SK-N-SH (cell line): ENCODE measurements at regions not wholly inside any gene's neighbourhood (a gene's known extent, or its start where the extent isn't known, plus 50 kb on each side); places are given as distances from the start of the nearest gene placed in this dataset.

Experiments
- CTCF ChIA-PET: fragments of 300-600, 350-600 bp; formaldehyde crosslinking; extraction: SDS; loops from one replicate; lab custom pipeline; 2021; lab: Yijun Ruan, JAX
- POLR2A ChIA-PET: fragments of 350-600 bp; sonication (Branson Sonifier 250); formaldehyde crosslinking; extraction: SDS; loops from one replicate; lab custom pipeline; 2020; ENCODE audit warnings: antibody characterized with exemption, inconsistent platforms; lab: Yijun Ruan, JAX
- DNase-seq: peaks from one replicate; pipeline ENCODE4 v3.0.0; 2012
- H2AFZ ChIP-seq: fragments of 200-600 bp; sonication (generic); 2 replicates; pipeline ENCODE4 v1.8.1; 2016; ENCODE audit warnings: antibody characterized with exemption, mild to moderate bottlenecking, low read depth
- H3F3A ChIP-seq: fragments of 200-600 bp; sonication (generic); replicated peaks from 2 replicates; pipeline ENCODE3; 2016; ENCODE audit warnings: antibody characterized with exemption, mild to moderate bottlenecking; ENCODE audit not compliant: insufficient read depth
- H3K27ac ChIP-seq, 2 experiments: fragments of 200-500 bp in 1 of 2; fragments of 200-600 bp in 1 of 2; sonication (Bioruptor generic) in 1 of 2; sonication (generic), shearing (Covaris generic) in 1 of 2; 2 replicates each; pipeline versions ENCODE4 v1.5.1 to v1.6.1; 2014 to 2016; ENCODE audit warnings: low read depth in 2 of 2, inconsistent platforms in 1 of 2, low read length in 1 of 2, mild to moderate bottlenecking in 1 of 2, mixed read lengths in 1 of 2
- H3K27me3 ChIP-seq: fragments of 200-600 bp; sonication (generic), shearing (Covaris generic); 2 replicates; pipeline ENCODE4 v1.6.1; 2016; ENCODE audit warnings: mixed run types; ENCODE audit not compliant: insufficient read depth
- H3K36me3 ChIP-seq, 2 experiments: fragments of 200-500 bp in 1 of 2; fragments of 200-600 bp in 1 of 2; sonication (Bioruptor generic) in 1 of 2; sonication (generic) in 1 of 2; replicated peaks in 1 of 2; 2 replicates each; pipeline versions ENCODE3 to v1.5.1; 2014 to 2016; ENCODE audit warnings: low read length in 1 of 2, mild to moderate bottlenecking in 1 of 2; ENCODE audit not compliant: insufficient read depth in 2 of 2, control insufficient read depth in 1 of 2
- H3K4me1 ChIP-seq, 2 experiments: fragments of 200-500 bp in 1 of 2; fragments of 200-600 bp in 1 of 2; sonication (Bioruptor generic) in 1 of 2; sonication (generic), shearing (Covaris generic) in 1 of 2; 2 replicates each; pipeline versions ENCODE4 v1.5.1 to v1.6.1; 2014 to 2016; ENCODE audit warnings: low read depth in 1 of 2, low read length in 1 of 2, mixed run types in 1 of 2; ENCODE audit not compliant: insufficient read depth in 2 of 2, control insufficient read depth in 1 of 2
- H3K4me2 ChIP-seq: fragments of 200-600 bp; sonication (generic), shearing (Covaris generic); 2 replicates; pipeline ENCODE4 v1.6.1; 2017; ENCODE audit warnings: mixed run types
- H3K4me3 ChIP-seq, 2 experiments: fragments of 200-500 bp in 1 of 2; fragments of 200-600 bp in 1 of 2; sonication (Bioruptor generic) in 1 of 2; sonication (generic), shearing (Covaris generic) in 1 of 2; 2 replicates each; pipeline versions ENCODE4 v1.5.1 to v1.8.1; 2014 to 2016; ENCODE audit warnings: low read depth in 2 of 2, inconsistent platforms in 1 of 2, low read length in 1 of 2, mild to moderate bottlenecking in 1 of 2, mixed read lengths in 1 of 2, moderate library complexity in 1 of 2
- H3K79me2 ChIP-seq: fragments of 200-600 bp; sonication (generic); 2 replicates; pipeline ENCODE4 v1.8.1; 2017; ENCODE audit warnings: mild to moderate bottlenecking; ENCODE audit not compliant: insufficient read depth
- H3K9ac ChIP-seq: fragments of 200-600 bp; sonication (generic); 2 replicates; pipeline ENCODE4 v1.6.1; 2017; ENCODE audit warnings: mixed run types
- H3K9me2 ChIP-seq: fragments of 200-600 bp; sonication (generic); 2 replicates; pipeline ENCODE4 v1.6.1; 2017; ENCODE audit warnings: mixed run types
- H3K9me3 ChIP-seq: fragments of 200-600 bp; sonication (generic); 2 replicates; pipeline ENCODE4 v1.6.1; 2017; ENCODE audit warnings: mixed run types, mild to moderate bottlenecking, moderate library complexity
- H4K20me1 ChIP-seq: fragments of 200-600 bp; sonication (generic); 2 replicates; pipeline ENCODE4 v1.6.1; 2017; ENCODE audit warnings: mild to moderate bottlenecking, mixed run types; ENCODE audit not compliant: insufficient read depth
- EP300 ChIP-seq, 2 experiments: IDR thresholded peaks; 2 replicates each; pipeline versions ENCODE4 v1.4.0 to v1.6.1; 2012; ENCODE audit warnings: borderline replicate concordance in 1 of 2, low read depth in 1 of 2, low read length in 1 of 2
- EZH2phosphoT487 ChIP-seq: fragments of 200-600 bp; sonication (generic); IDR thresholded peaks from 2 replicates; pipeline ENCODE4 v1.6.1; 2017; ENCODE audit warnings: low read depth, mixed run types, mild to moderate bottlenecking, antibody characterized with exemption, moderate library complexity, borderline replicate concordance
- GATA2 ChIP-seq: sonication (generic); formaldehyde crosslinking; IDR thresholded peaks from 2 replicates; pipeline ENCODE4 v1.5.0; 2020; ENCODE audit warnings: mild to moderate bottlenecking, missing genetic modification reagents
- MXI1 ChIP-seq: IDR thresholded peaks from 2 replicates; pipeline ENCODE4 v1.6.1; 2012; ENCODE audit warnings: mild to moderate bottlenecking, low read depth, low read length, improper control_type of control experiment
- RAD21 ChIP-seq: IDR thresholded peaks from 2 replicates; pipeline ENCODE4 v1.6.1; 2012; ENCODE audit warnings: mild to moderate bottlenecking, low read length
- RCOR1 ChIP-seq: fragments of 150-350 bp; IDR thresholded peaks from 2 replicates; pipeline ENCODE4 v1.6.1; 2017; ENCODE audit warnings: antibody characterized with exemption, low read length
- RFX5 ChIP-seq: IDR thresholded peaks from 2 replicates; pipeline ENCODE4 v1.6.1; 2012; ENCODE audit warnings: mild to moderate bottlenecking, improper control_type of control experiment, low read length
- SIN3A ChIP-seq: IDR thresholded peaks from 2 replicates; pipeline ENCODE4 v1.6.1; 2012; ENCODE audit warnings: low read depth, mild to moderate bottlenecking, low read length, moderate library complexity, borderline replicate concordance
- SMC3 ChIP-seq: IDR thresholded peaks from 2 replicates; pipeline ENCODE4 v1.6.1; 2012; ENCODE audit warnings: low read depth, low read length, improper control_type of control experiment
- WGBS: methylation state at CpG from one replicate; pipeline ENCODE4 v1.1.6; 2017; ENCODE audit warnings: low lambda C conversion rate; 5-methylcytosine and 5-hydroxymethylcytosine counted together
- TF ChIP-seq, protein P1 (sequence below): IDR thresholded peaks from 2 replicates; pipeline ENCODE4; 2012
- TF ChIP-seq, protein P2 (sequence below): IDR thresholded peaks from 2 replicates; pipeline ENCODE4 v1.4.0; 2012; ENCODE audit warnings: low read depth, borderline replicate concordance

- POLR2A ChIA-PET: no interaction called here
- TF ChIP-seq EP300 (IDR thresholded peaks at IDR 0.05; ENCODE audit: borderline replicate concordance in 1 of 2, low read depth in 1 of 2, low read length in 1 of 2): no peak
- Histone ChIP-seq H3F3A (no peaks in the 10 kb centered on the region), H3K27ac (no peak overlapping the region), H3K36me3 (no peaks in the 10 kb centered on the region), H3K9ac (no peak overlapping the region), H3K4me2 (no peak overlapping the region), H3K9me2 (no peaks in the 10 kb centered on the region), H3K79me2 (no peaks in the 10 kb centered on the region), H3K9me3 (no peaks in the 10 kb centered on the region), H2AFZ (no peak overlapping the region), H3K4me1 (no peaks in the 10 kb centered on the region), H3K27me3 (no peaks in the 10 kb centered on the region), H4K20me1 (no peaks in the 10 kb centered on the region), H3K4me3 (no peak overlapping the region)
- no peak for DNase-seq
- 42% methylated on average over 10 of the region's 10 CpGs for WGBS
- CTCF ChIA-PET: no interaction called here
These were observed 260.4 kb downstream of the CBLN4 start for GRCh38 chr20:55744896-55745295.

DNA sequence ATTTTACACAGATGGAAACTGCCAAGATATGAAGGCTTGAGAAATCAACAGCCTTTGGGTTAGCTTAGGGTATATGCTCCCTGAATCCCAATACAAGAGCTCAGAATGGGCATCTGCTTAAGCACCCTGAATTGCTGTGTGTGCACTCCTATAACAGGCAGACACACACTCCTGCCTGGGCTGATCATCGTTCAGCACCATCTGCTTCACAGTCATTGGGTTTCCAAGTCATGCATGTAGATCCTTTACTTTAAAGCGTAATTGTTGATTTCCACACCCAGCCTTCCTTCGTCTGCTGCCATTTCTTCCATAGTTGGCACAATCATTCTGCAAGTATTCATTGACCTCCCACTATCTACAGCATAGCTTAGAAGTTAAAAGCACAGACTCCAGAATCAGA lies 263.5 kb downstream of the CBLN4 start:
- Histone ChIP-seq H3K4me2 (no peak overlapping the region), H3K27ac (no peak overlapping the region), H3K4me3 (no peak overlapping the region), H2AFZ (no peak overlapping the region), H3K36me3 (no peaks in the 10 kb centered on the region), H3F3A (no peaks in the 10 kb centered on the region), H4K20me1 (no peaks in the 10 kb centered on the region), H3K9me3 (no peaks in the 10 kb centered on the region), H3K79me2 (no peaks in the 10 kb centered on the region), H3K9me2 (no peaks in the 10 kb centered on the region), H3K4me1 (no peaks in the 10 kb centered on the region), H3K27me3 (no peaks in the 10 kb centered on the region), H3K9ac (no peak overlapping the region)
- POLR2A ChIA-PET: no interaction called here
- no peak for TF ChIP-seq RFX5
- TF ChIP-seq, protein P1, sequence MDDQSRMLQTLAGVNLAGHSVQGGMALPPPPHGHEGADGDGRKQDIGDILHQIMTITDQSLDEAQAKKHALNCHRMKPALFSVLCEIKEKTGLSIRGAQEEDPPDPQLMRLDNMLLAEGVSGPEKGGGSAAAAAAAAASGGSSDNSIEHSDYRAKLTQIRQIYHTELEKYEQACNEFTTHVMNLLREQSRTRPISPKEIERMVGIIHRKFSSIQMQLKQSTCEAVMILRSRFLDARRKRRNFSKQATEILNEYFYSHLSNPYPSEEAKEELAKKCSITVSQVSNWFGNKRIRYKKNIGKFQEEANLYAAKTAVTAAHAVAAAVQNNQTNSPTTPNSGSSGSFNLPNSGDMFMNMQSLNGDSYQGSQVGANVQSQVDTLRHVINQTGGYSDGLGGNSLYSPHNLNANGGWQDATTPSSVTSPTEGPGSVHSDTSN: no peak
- TF ChIP-seq MXI1: no peak
- WGBS: 19% methylated on average over 3 of the region's 3 CpGs
- no peak for DNase-seq
- CTCF ChIA-PET: no interaction called here

DNA sequence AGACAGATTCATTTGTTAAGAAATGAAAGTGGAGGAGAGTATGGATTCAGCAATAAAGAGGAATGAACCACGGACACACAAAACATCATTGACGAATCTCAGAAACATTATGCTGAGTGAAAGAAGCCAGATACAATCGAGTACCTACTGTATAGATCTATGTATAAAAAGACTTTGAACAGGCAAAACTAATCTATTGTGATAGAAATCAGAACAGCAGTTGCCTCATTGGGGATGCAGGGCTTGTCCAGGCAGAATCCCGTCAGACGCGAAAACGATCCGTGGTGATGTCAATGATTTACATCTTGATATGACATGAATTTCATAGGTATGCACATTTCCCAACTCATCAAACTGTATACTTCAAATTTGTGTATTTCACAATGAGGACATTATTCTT lies 265.2 kb downstream of the CBLN4 start:
- no peak overlapping the region for H2AFZ ChIP-seq
- H3F3A ChIP-seq: no peaks in the 10 kb centered on the region
- H3K9ac ChIP-seq: no peak overlapping the region
- no peak overlapping the region for H3K27ac ChIP-seq
- no peaks in the 10 kb centered on the region for H3K79me2 ChIP-seq
- ChIA-PET POLR2A (no interaction called here), CTCF (no interaction called here)
- WGBS: 60% methylated on average over 8 of the region's 8 CpGs
- no peaks in the 10 kb centered on the region for H3K36me3 ChIP-seq
- no peaks in the 10 kb centered on the region for H3K4me1 ChIP-seq
- no peaks in the 10 kb centered on the region for H3K9me3 ChIP-seq
- H3K27me3 ChIP-seq: no peaks in the 10 kb centered on the region
- no peak for DNase-seq
- no peaks in the 10 kb centered on the region for H4K20me1 ChIP-seq
- no peak for TF ChIP-seq RCOR1
- TF ChIP-seq SMC3: no peak
- TF ChIP-seq RAD21: no peak
- TF ChIP-seq, protein P2, sequence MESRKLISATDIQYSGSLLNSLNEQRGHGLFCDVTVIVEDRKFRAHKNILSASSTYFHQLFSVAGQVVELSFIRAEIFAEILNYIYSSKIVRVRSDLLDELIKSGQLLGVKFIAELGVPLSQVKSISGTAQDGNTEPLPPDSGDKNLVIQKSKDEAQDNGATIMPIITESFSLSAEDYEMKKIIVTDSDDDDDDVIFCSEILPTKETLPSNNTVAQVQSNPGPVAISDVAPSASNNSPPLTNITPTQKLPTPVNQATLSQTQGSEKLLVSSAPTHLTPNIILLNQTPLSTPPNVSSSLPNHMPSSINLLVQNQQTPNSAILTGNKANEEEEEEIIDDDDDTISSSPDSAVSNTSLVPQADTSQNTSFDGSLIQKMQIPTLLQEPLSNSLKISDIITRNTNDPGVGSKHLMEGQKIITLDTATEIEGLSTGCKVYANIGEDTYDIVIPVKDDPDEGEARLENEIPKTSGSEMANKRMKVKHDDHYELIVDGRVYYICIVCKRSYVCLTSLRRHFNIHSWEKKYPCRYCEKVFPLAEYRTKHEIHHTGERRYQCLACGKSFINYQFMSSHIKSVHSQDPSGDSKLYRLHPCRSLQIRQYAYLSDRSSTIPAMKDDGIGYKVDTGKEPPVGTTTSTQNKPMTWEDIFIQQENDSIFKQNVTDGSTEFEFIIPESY: no peak
- TF ChIP-seq EZH2phosphoT487: no peak
- TF ChIP-seq GATA2 (CRISPR knock-in tag): no peak
- no peak for TF ChIP-seq SIN3A
- H3K9me2 ChIP-seq: no peaks in the 10 kb centered on the region
- H3K4me3 ChIP-seq: no peak overlapping the region
- H3K4me2 ChIP-seq: no peak overlapping the region
